Chondrocyte (in vitro differentiated cells): ENCODE measurements at regions not wholly inside any gene's neighbourhood (a gene's known extent, or its start where the extent isn't known, plus 50 kb on each side); places are given as distances from the start of the nearest gene placed in this dataset.

ENCODE experiments used
- DNase-seq: peaks from one replicate; pipeline ENCODE4 v3.0.0; 2021; ENCODE audit warnings: mixed read lengths, low spot score
- H3K27ac Mint-ChIP-seq: one replicate; pipeline ENCODE4 v1.8.0; 2021; ENCODE audit warnings: mild to moderate bottlenecking, moderate library complexity, mixed read lengths; ENCODE audit not compliant: unreplicated experiment
- H3K27me3 Mint-ChIP-seq: 2 replicates; pipeline ENCODE4 v1.8.0; 2021; ENCODE audit warnings: low read depth, mixed read lengths
- H3K36me3 Mint-ChIP-seq: 2 replicates; pipeline ENCODE4 v1.8.0; 2021; ENCODE audit warnings: low read depth, mixed read lengths
- H3K4me1 Mint-ChIP-seq: 2 replicates; pipeline ENCODE4 v1.8.0; 2021; ENCODE audit warnings: low read depth, mild to moderate bottlenecking, mixed read lengths
- H3K4me3 Mint-ChIP-seq: one replicate; pipeline ENCODE4 v1.8.0; 2021; ENCODE audit warnings: mild to moderate bottlenecking, moderate library complexity, mixed read lengths; ENCODE audit not compliant: unreplicated experiment
- H3K9me3 Mint-ChIP-seq: 2 replicates; pipeline ENCODE4 v1.8.0; 2021; ENCODE audit warnings: low read depth, mixed read lengths
- CTCF ChIP-seq: fragments of 200-600 bp; sonication (generic); IDR thresholded peaks from 2 replicates; pipeline ENCODE4 v1.5.0; 2021; ENCODE audit warnings: antibody characterized with exemption, mild to moderate bottlenecking, moderate library complexity

GRCh38 chr2:21431078-21431477 is 307.3 kb downstream of the TDRD15 start:
- no peaks in the 10 kb centered on the region for H3K4me1 Mint-ChIP-seq
- H3K27me3 Mint-ChIP-seq, result peaks cover 6% of the 10 kb centered on the region
- no peaks in the 10 kb centered on the region for H3K36me3 Mint-ChIP-seq
- H3K9me3 Mint-ChIP-seq, result peaks cover 3% of the 10 kb centered on the region
- no peak for DNase-seq
- no peak overlapping the region for H3K4me3 Mint-ChIP-seq
- TF ChIP-seq CTCF, result no peak
- no peak overlapping the region for H3K27ac Mint-ChIP-seq

- DNase-seq, result no peak
- H3K4me1 Mint-ChIP-seq, result no peaks in the 10 kb centered on the region
- no peak overlapping the region for H3K27ac Mint-ChIP-seq
- TF ChIP-seq CTCF, result no peak
- H3K9me3 Mint-ChIP-seq, result peaks cover 2% of the 10 kb centered on the region
- H3K36me3 Mint-ChIP-seq, result no peaks in the 10 kb centered on the region
- H3K27me3 Mint-ChIP-seq, result no peaks in the 10 kb centered on the region
- H3K4me3 Mint-ChIP-seq, result no peak overlapping the region
Observed at GRCh38 chr2:21438949-21439348, 315.2 kb downstream of the TDRD15 start.

GRCh38 chr2:21441442-21441841 is 317.7 kb downstream of the TDRD15 start:
- DNase-seq, result no peak
- Mint-ChIP-seq H3K27me3 (no peaks in the 10 kb centered on the region), H3K36me3 (no peaks in the 10 kb centered on the region)

GRCh38 chr2:21443494-21444105 is 319.8 kb downstream of the TDRD15 start:
- Mint-ChIP-seq H3K4me1 (no peaks in the 10 kb centered on the region), H3K27ac (no peak overlapping the region), H3K27me3 (no peaks in the 10 kb centered on the region), H3K9me3 (no peaks in the 10 kb centered on the region), H3K4me3 (no peak overlapping the region), H3K36me3 (no peaks in the 10 kb centered on the region)
- no peak for TF ChIP-seq CTCF
- no peak for DNase-seq

More at GRCh38 chr2:21441442-21441841, 317.7 kb downstream of the TDRD15 start:
- no peak overlapping the region for H3K27ac Mint-ChIP-seq
- peaks cover 2% of the 10 kb centered on the region for H3K9me3 Mint-ChIP-seq
- no peak overlapping the region for H3K4me3 Mint-ChIP-seq
- no peak for TF ChIP-seq CTCF
- H3K4me1 Mint-ChIP-seq, result no peaks in the 10 kb centered on the region

GRCh38 chr2:21449881-21450280 is 326.1 kb downstream of the TDRD15 start:
- no peak overlapping the region for H3K27ac Mint-ChIP-seq
- DNase-seq, result no peak
- H3K36me3 Mint-ChIP-seq, result no peaks in the 10 kb centered on the region
- TF ChIP-seq CTCF, result no peak
- H3K27me3 Mint-ChIP-seq, result peaks cover 8% of the 10 kb centered on the region
- H3K4me3 Mint-ChIP-seq, result no peak overlapping the region
- H3K4me1 Mint-ChIP-seq, result no peaks in the 10 kb centered on the region
- no peaks in the 10 kb centered on the region for H3K9me3 Mint-ChIP-seq
